Left lung (tissue), 4 donors: ENCODE measurements at regions not wholly inside any gene's neighbourhood (a gene's known extent, or its start where the extent isn't known, plus 50 kb on each side); places are given as distances from the start of the nearest gene placed in this dataset.
A peak's percentile ranks its signal among the peaks of the same experiment; 100 is the strongest.

Experiments used
- ATAC-seq: fragments of 200-7000 bp; cut with Tn5 transposase; one replicate; pipeline ENCODE4 v1.9.1; 2020; ENCODE audit warnings: moderate library complexity
- DNase-seq, 4 donors: peaks; one replicate each; pipeline ENCODE4 v3.0.0-alpha.2; 2013 to 2020
- H3K27ac ChIP-seq, 2 donors: fragments of 200-600 bp; sonication (generic) in 1 of 2; one replicate each; pipeline versions ENCODE4 v1.5.0 to v1.8.0; 2020 to 2021
- H3K27me3 ChIP-seq, 2 donors: fragments of 200-600 bp; sonication (generic) in 1 of 2; one replicate each; pipeline versions ENCODE4 v1.5.0 to v1.8.0; 2020 to 2021
- H3K36me3 ChIP-seq, 2 donors: fragments of 200-600 bp; sonication (generic) in 1 of 2; one replicate each; pipeline versions ENCODE4 v1.5.0 to v1.8.0; 2020 to 2021
- H3K4me1 ChIP-seq, 2 donors: fragments of 200-600 bp; one replicate each; pipeline ENCODE4 v1.8.0; 2021
- H3K4me3 ChIP-seq, 2 donors: fragments of 200-600 bp; sonication (generic) in 1 of 2; one replicate each; pipeline versions ENCODE4 v1.5.0 to v1.8.0; 2020 to 2021; ENCODE audit warnings: mild to moderate bottlenecking in 1 of 2
- H3K9me3 ChIP-seq, 2 donors: fragments of 200-600 bp; sonication (generic) in 1 of 2; one replicate each; pipeline versions ENCODE4 v1.5.0 to v1.8.0; 2020 to 2021
- CTCF ChIP-seq, 2 donors: fragments of 200-600 bp; sonication (generic) in 1 of 2; IDR thresholded peaks; one replicate each; pipeline versions ENCODE4 v1.5.0 to v1.8.0; 2021; ENCODE audit warnings: antibody characterized with exemption in 2 of 2
- intact Hi-C, 2 donors: fragments of 100-400 bp; cut with DNase I; formaldehyde crosslinking; loops; one replicate each; pipeline versions ENCODE4 v1.11.2 to v1.14.2; 2022
- donor health status: DM: no; HTN: yes; CAD: no.
- donor health status: DM: no; HTN: no; CAD: no.

DNA sequence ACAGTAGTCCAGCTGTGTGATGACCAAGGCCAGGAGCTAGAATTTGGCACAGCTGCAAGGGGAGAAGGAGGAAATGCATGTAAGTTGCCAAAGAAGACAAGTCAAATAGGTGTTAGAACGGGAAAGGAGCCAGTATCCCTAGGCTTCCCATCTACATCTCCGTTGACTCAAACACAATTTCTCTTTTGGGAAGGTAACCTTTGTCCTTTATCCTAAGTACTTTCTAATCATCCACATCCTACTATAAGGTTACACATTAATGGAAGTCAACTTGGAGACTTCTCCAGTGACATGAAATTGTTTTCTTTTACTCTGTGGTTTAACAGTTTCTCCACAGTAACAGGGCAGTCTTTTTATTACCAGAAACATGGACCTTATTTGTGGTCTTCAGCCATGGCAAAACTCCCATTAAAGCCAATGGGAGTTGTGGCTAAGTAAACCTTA lies 620.0 kb downstream of the ANKRD50 start:
- Histone ChIP-seq H3K27me3 (no peaks in the 10 kb centered on the region), H3K4me1 (no peaks in the 10 kb centered on the region), H3K27ac (no peak overlapping the region), H3K9me3 (peaks cover 0 to 3% of the 10 kb centered on the region in 2 donors), H3K4me3 (no peak overlapping the region), H3K36me3 (no peaks in the 10 kb centered on the region)
- intact Hi-C loops, result no loop called here
- peak in 1 of 4 donors; percentile 26 for DNase-seq
- TF ChIP-seq CTCF (IDR thresholded peaks at IDR 0.05), result no peak
- ATAC-seq, result no peak

DNA sequence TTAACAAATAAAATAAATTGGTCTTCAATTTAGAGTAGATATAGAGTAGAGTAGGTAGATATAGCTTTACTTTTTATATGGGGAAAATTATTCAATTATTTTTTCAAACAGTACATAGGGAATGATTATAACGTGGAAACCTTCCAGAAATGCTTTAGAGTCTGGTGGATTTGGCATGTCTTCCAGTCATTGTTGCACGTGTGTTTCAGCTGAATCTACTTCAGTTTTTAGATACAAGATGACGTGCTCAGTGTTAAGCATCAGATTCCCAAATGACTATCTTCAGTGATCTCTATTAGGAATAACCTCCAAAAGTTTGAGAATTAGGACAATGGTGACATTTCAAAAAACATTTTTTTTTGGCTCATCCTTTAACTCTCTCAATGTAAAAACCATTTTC lies 616.9 kb downstream of the ANKRD50 start:
- ATAC-seq, result no peak
- H3K27ac ChIP-seq, result no peak overlapping the region
- no peaks in the 10 kb centered on the region for H3K4me1 ChIP-seq
- H3K36me3 ChIP-seq, result no peaks in the 10 kb centered on the region
- H3K27me3 ChIP-seq, result no peaks in the 10 kb centered on the region
- H3K4me3 ChIP-seq, result no peak overlapping the region
- intact Hi-C loops, result no loop called here
- DNase-seq, result no peak
- peaks cover 0 to 3% of the 10 kb centered on the region in 2 donors for H3K9me3 ChIP-seq
- TF ChIP-seq CTCF (IDR thresholded peaks at IDR 0.05), result no peak

DNA sequence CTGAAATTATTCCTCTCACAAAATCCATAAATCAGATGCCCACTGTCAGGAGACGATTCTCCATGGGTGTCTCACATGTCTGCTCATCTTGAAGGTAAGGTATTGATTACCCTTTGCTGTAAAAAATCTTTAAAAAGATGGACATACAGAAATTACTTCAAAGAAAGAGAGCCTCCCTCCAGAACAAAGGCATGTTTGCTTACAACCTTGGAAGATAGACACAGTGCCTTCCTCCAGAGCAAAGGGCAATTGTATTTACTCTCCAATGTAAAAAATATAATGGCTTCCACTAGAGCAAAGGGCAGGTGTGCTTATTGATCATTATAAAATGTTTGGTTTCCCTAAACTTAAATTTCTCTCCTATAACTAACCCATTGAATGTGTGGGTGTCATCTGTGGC lies 616.2 kb downstream of the ANKRD50 start:
- intact Hi-C loops, result no loop called here
- ATAC-seq, result no peak

GRCh38 chr4:124097447-124097846 lies 615.1 kb downstream of the ANKRD50 start:
- H3K27me3 ChIP-seq, result no peaks in the 10 kb centered on the region
- H3K36me3 ChIP-seq, result no peaks in the 10 kb centered on the region
- no peak overlapping the region for H3K27ac ChIP-seq
- intact Hi-C loops, result no loop called here
- H3K4me1 ChIP-seq, result no peaks in the 10 kb centered on the region
- H3K4me3 ChIP-seq, result no peak overlapping the region
- H3K9me3 ChIP-seq, result peaks cover 0 to 3% of the 10 kb centered on the region in 2 donors
- no peak for ATAC-seq
- no peak for DNase-seq
- no peak for TF ChIP-seq CTCF (IDR thresholded peaks at IDR 0.05)

More for the DNA sequence above, 616.2 kb downstream of the ANKRD50 start:
- Histone ChIP-seq H3K27ac (no peak overlapping the region), H3K4me3 (no peak overlapping the region), H3K4me1 (no peaks in the 10 kb centered on the region), H3K9me3 (peaks cover 0 to 3% of the 10 kb centered on the region in 2 donors), H3K27me3 (no peaks in the 10 kb centered on the region), H3K36me3 (no peaks in the 10 kb centered on the region)
- no peak for DNase-seq
- no peak for TF ChIP-seq CTCF (IDR thresholded peaks at IDR 0.05)

DNA sequence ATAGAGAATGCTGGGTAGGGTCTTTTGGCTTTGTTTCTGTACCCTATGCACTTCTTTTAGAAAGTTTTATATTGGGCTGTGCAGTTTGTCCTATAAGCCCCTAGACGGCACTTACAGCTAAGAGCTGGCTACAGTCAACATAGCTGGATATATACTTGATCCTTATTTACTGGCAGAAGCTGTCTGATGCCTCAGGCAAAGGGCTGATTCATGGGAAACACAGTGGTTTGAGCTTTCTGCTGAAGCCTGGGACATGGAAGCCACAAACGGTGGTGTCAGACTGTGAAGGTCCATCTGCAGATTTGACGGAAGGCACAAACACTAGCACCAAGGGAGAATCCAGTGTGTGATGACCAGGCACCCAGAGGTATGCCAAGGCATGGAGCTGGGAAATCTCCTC lies 608.4 kb downstream of the ANKRD50 start:
- H3K27ac ChIP-seq, result no peak overlapping the region
- ATAC-seq (no peak), DNase-seq (no peak)
- intact Hi-C loops, result loop anchor here in 1 of 2 donors (10.0 kb wide), 1 partner anchor 269 kb away; no protein-coding TSS in a partner anchor
- no peaks in the 10 kb centered on the region for H3K36me3 ChIP-seq
- no peaks in the 10 kb centered on the region for H3K27me3 ChIP-seq
- H3K9me3 ChIP-seq, result peaks cover 0 to 6% of the 10 kb centered on the region in 2 donors
- no peak for TF ChIP-seq CTCF (IDR thresholded peaks at IDR 0.05)
- no peaks in the 10 kb centered on the region for H3K4me1 ChIP-seq
- no peak overlapping the region for H3K4me3 ChIP-seq
